Kidney tubule cell (primary cell): ENCODE measurements at regions not wholly inside any gene's neighbourhood (a gene's known extent, or its start where the extent isn't known, plus 50 kb on each side); places are given as distances from the start of the nearest gene placed in this dataset.

Experiments used
- DNase-seq: peaks from one replicate; pipeline ENCODE4 v3.0.0-alpha.2; 2018; ENCODE audit warnings: low spot score

GRCh38 chr13:27673911-27674310 lies 52.2 kb downstream of the POLR1D start:
- no peak for DNase-seq

GRCh38 chr13:27678306-27679040 lies 56.8 kb downstream of the POLR1D start:
- peak; percentile 67 for DNase-seq

- no peak for DNase-seq
These were observed 57.7 kb downstream of the POLR1D start for GRCh38 chr13:27679396-27679795.

GRCh38 chr13:27679896-27680295 lies 58.2 kb downstream of the POLR1D start:
- no peak for DNase-seq

GRCh38 chr13:27680465-27680864 lies 58.8 kb downstream of the POLR1D start:
- DNase-seq = no peak

GRCh38 chr13:27691207-27691606 lies 69.5 kb downstream of the POLR1D start:
- no peak for DNase-seq

- DNase-seq = no peak
These were observed 75.0 kb downstream of the POLR1D start for GRCh38 chr13:27696731-27697130.

- no peak for DNase-seq
These were observed 78.3 kb downstream of the POLR1D start for GRCh38 chr13:27699952-27700351.

GRCh38 chr13:27704681-27705080 lies 83.0 kb downstream of the POLR1D start:
- DNase-seq = peak; percentile 8

- DNase-seq = no peak
These were observed 84.0 kb upstream of the GSX1 start for GRCh38 chr13:27708325-27708724.

GRCh38 chr13:27709779-27710178 lies 82.5 kb upstream of the GSX1 start:
- no peak for DNase-seq

- DNase-seq = peak; percentile 16
These were observed 79.9 kb upstream of the GSX1 start for GRCh38 chr13:27712421-27712820.

GRCh38 chr13:27713767-27714166 lies 78.5 kb upstream of the GSX1 start:
- DNase-seq = no peak

- DNase-seq = no peak
These were observed 70.6 kb upstream of the GSX1 start for GRCh38 chr13:27721681-27722080.

GRCh38 chr13:27728271-27728670 lies 64.0 kb upstream of the GSX1 start:
- DNase-seq = no peak

- DNase-seq = no peak
These were observed 62.1 kb upstream of the GSX1 start for GRCh38 chr13:27730191-27730590.
